ENCODE measurements at regions not wholly inside any gene's neighbourhood (a gene's known extent, or its start where the extent isn't known, plus 50 kb on each side); places are given as distances from the start of the nearest gene placed in this dataset.

DNA sequence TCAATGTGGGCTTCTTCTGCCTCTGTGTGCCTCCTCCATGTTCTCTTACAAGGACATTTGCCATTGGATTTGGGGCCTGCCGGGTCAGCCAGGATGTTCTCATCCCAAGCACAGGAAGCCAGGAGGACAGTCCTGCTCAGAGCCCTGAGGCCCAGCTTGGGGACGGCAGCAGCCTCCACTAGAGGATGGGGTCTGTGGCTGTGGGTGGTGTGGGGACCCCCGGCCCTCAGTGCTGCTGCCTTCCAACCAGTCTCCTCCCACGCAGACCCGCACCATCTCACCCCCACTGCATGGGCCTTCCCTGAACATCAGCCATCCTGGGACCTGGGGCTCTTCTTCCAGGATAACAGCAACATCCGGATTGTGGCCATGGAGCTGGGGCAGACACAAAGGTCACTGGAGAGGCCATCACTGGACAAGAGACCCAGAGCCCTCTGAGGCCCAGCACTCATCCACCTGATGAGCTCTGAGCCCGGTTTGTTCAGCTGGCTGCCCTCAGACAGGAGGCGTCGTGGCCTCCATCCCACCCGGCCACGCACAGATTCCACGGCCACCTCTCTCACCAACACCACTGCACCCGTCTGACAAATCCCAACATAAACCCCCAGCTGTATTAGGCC is 56.5 kb upstream of the C14orf180 start:
- no peak for DNase-seq (ENCODE audit: low read depth in 1 of 2, low spot score in 1 of 2)

DNA sequence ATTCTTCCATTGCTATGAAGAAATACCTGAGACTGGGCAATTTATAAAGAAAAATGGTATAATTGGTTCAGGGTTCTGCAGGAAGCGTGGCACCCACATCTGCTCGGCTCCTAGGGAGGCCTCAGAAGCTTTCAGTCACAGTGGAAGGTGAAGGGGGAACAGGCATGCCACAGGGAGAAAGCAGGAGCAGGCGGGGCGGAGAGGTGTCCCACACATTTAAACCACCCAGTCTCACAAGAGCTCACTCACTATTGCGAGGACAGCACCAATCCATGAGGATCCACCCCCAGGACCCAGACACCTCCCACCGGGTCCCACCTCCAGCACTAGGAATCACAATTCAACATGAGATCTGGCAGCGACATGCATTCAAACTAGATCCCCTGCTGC is 56.0 kb upstream of the C14orf180 start:
- no peak for DNase-seq (ENCODE audit: low read depth in 1 of 2, low spot score in 1 of 2)

DNA sequence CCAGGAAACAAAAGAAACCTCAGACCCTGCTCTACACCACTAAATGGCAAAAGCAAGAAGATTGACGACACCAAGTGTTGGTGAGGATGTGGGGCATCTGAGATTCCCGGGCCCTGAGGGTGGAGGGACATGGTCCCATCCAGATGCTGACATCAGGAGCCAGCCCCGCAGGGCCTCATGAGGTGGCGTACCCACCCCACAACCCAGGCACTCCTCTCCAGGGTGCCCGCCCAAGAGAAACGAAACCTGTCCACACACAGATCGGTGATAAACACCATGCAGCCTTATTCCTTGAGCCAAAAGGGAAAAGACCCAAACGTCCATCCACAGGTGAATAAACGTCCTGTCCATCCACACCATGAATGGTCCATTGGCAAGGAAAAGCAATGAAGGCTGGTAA is 54.8 kb upstream of the C14orf180 start:
- no peak for DNase-seq (ENCODE audit: low read depth in 1 of 2, low spot score in 1 of 2)

DNA sequence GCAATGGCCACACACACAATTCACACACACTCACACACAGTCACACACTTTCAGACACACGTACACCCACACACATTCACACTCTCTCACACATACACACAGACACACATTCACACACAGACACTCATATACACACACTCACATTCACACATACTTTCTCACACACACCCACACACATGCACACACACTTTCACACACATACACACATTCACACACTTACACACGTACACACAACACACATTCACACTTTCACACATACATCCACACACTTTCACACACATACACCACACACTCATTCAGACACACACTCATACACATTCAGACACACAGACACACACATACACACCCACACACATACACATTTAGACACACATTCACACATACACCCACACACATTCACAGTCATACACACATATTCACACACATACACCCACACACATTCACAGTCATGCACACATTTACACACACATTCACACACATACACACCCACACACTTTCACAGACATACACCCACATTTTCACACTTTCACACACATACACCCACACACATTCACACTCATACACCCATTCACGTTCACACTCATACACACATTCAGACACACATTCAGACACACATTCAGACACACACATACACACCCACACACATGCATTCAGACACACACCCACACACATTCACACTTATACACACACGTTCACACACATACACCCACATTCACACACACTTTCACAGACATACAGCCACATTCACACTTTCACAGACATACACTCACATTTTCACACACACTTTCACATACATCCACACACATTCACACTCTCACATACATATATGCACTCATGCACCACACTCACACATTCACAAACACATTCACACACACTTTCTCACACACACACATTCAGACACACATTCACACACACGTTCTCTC is 52.6 kb upstream of the C14orf180 start:
- DNase-seq (ENCODE audit: low read depth in 1 of 2, low spot score in 1 of 2), result no peak

DNA sequence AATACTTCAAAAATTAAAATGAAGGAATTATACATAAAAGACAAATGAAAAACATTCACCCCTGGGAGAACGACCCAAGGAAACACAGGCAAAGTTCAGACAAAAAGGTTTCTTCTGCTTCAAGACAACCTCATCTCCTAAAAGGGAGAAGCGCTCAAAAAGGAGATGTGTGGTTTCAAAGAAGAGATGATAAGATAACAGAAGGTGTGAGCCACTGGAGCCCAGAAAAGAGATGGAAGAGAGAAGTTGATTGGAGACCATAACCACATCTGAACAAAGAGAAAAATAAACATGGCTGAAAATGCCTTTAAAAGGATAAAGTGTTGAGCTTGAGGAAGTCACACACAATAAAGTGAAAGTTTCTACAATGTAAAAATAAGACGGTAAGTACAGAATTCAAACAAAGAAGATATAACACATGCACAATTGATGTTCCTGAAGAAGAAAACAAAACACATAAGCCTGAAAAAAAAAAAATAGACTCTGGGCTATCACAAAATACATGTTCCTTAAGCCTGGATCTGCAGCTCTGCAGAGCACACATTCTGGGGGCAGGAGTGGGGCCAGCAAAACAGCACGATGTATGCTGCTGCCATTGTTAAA is 51.6 kb upstream of the C14orf180 start:
- no peak for DNase-seq (ENCODE audit: low read depth in 1 of 2, low spot score in 1 of 2)

DNA sequence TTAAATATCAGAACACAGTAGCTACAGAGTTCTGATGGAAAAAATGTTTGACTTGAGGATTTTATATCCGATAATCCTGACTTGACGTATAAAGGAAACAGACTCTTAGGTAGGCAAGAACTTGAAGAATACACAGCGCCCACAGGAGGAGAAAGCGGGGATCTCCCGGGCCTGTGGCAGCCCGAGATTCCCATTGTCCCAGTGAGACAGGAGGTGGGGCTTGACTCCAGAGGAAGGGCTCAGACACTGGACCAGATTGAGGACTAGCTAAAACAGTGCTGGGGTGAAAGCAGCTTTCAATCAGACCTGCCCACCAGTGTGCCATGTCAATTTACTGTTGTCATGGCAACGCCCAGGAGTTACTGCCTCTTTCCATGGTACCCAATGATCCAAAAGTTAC is 51.1 kb upstream of the C14orf180 start:
- no peak for DNase-seq (ENCODE audit: low read depth in 1 of 2, low spot score in 1 of 2)
